SU-DHL-6 (cell line): ENCODE measurements at regions not wholly inside any gene's neighbourhood (a gene's known extent, or its start where the extent isn't known, plus 50 kb on each side); places are given as distances from the start of the nearest gene placed in this dataset.

Experiments used
- EZH2phosphoT487 ChIP-seq: fragments of 200-600 bp; sonication (generic), shearing (Covaris generic); conservative IDR thresholded peaks from 2 replicates; pipeline ENCODE4 v1.6.1; 2018; ENCODE audit warnings: mild to moderate bottlenecking, antibody characterized with exemption, low read length, moderate library complexity, mixed read lengths
- TF ChIP-seq, protein P1 (sequence below): fragments of 200-600 bp; sonication (generic); IDR thresholded peaks from one replicate; pipeline ENCODE4 v1.5.1; 2017; ENCODE audit warnings: antibody characterized with exemption, mild to moderate bottlenecking, low read length, moderate library complexity; ENCODE audit not compliant: insufficient read depth, poor library complexity, severe bottlenecking

DNA sequence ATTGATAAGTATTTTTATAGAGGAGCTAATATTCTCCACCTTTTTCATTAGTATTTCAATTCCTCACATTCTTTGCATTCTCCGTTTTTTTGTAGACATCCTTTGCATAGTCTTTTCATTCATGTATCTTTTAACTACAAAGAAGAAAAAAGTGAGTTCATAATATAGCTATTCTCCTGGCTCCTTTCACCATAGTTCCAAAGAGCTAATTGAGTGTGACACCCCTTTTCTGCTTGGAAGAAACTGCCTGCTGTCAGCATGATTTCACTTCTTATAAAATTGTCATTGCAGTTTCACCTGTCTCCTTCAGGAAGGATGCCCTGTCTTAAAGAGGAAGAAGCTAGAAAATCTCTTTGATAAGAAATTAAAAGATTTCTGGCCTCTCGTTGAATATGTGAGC is 991.1 kb downstream of the KCNT2 start:
- TF ChIP-seq, protein P1, sequence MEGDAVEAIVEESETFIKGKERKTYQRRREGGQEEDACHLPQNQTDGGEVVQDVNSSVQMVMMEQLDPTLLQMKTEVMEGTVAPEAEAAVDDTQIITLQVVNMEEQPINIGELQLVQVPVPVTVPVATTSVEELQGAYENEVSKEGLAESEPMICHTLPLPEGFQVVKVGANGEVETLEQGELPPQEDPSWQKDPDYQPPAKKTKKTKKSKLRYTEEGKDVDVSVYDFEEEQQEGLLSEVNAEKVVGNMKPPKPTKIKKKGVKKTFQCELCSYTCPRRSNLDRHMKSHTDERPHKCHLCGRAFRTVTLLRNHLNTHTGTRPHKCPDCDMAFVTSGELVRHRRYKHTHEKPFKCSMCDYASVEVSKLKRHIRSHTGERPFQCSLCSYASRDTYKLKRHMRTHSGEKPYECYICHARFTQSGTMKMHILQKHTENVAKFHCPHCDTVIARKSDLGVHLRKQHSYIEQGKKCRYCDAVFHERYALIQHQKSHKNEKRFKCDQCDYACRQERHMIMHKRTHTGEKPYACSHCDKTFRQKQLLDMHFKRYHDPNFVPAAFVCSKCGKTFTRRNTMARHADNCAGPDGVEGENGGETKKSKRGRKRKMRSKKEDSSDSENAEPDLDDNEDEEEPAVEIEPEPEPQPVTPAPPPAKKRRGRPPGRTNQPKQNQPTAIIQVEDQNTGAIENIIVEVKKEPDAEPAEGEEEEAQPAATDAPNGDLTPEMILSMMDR, result no peak
- no peak for TF ChIP-seq EZH2phosphoT487
